IMR-90 (cell line): ENCODE measurements at regions not wholly inside any gene's neighbourhood (a gene's known extent, or its start where the extent isn't known, plus 50 kb on each side); places are given as distances from the start of the nearest gene placed in this dataset.

ENCODE experiments used
- ATAC-seq: fragments of 200-7000 bp; cut with Tn5 transposase; 2 replicates; pipeline ENCODE4 v1.9.1; 2020; ENCODE audit warnings: low read depth, mild to moderate bottlenecking, moderate library complexity
- BruUV-seq: library from RNA; stranded (reverse); fragments of 400-500 nt; replicated peaks from 2 replicates; lab custom pipeline; 2021; lab: Mats Ljungman, UMichigan
- CTCF ChIA-PET: fragments of 300-600 bp; formaldehyde crosslinking; extraction: SDS; loops from one replicate; lab custom pipeline; 2021; ENCODE audit warnings: antibody characterized with exemption; lab: Yijun Ruan, JAX
- POLR2A ChIA-PET: fragments of 300-600 bp; sonication (Branson Sonifier 250); formaldehyde crosslinking; loops from one replicate; lab custom pipeline; 2022; ENCODE audit warnings: antibody characterized with exemption; ENCODE audit not compliant: unreplicated experiment; lab: Charles Lee
- DNase-seq: peaks from one replicate; pipeline ENCODE4 v3.0.0; 2013
- H2AFZ ChIP-seq: replicated peaks from 2 replicates; pipeline ENCODE3; 2013; ENCODE audit warnings: low read length, mild to moderate bottlenecking; ENCODE audit not compliant: poor library complexity
- H2AK5ac ChIP-seq: 2 replicates; pipeline ENCODE4 v1.6.1; 2013; ENCODE audit warnings: low read depth, low read length, inconsistent platforms
- H2AK9ac ChIP-seq: replicated peaks from 2 replicates; pipeline ENCODE3; 2013; ENCODE audit warnings: mild to moderate bottlenecking, low read depth, low read length, moderate library complexity; ENCODE audit not compliant: poor library complexity
- H2BK120ac ChIP-seq: 2 replicates; pipeline ENCODE4 v1.6.1; 2013; ENCODE audit warnings: low read depth, low read length, inconsistent platforms
- H2BK15ac ChIP-seq: 3 replicates; pipeline ENCODE4 v1.6.1; 2013; ENCODE audit warnings: low read depth, low read length, inconsistent platforms
- H2BK20ac ChIP-seq: 2 replicates; pipeline ENCODE4 v1.6.1; 2013; ENCODE audit warnings: low read depth, mild to moderate bottlenecking, inconsistent platforms, low read length, moderate library complexity
- H2BK5ac ChIP-seq: 2 replicates; pipeline ENCODE4 v1.6.1; 2013; ENCODE audit warnings: mild to moderate bottlenecking, low read depth, low read length, inconsistent platforms; ENCODE audit not compliant: poor library complexity, severe bottlenecking
- H3K14ac ChIP-seq: replicated peaks from 2 replicates; pipeline ENCODE4 v1.6.1; 2013; ENCODE audit warnings: low read depth, low read length, inconsistent platforms
- H3K18ac ChIP-seq: 2 replicates; pipeline ENCODE4 v1.6.1; 2013; ENCODE audit warnings: low read depth, low read length, control low read depth
- H3K23ac ChIP-seq: 2 replicates; pipeline ENCODE4 v1.6.1; 2013; ENCODE audit warnings: low read depth, low read length, inconsistent platforms
- H3K27ac ChIP-seq: 2 replicates; pipeline ENCODE4 v1.5.1; 2013; ENCODE audit warnings: mild to moderate bottlenecking, control low read depth, low read length; ENCODE audit not compliant: insufficient read depth
- H3K27me3 ChIP-seq: 2 replicates; pipeline ENCODE4 v1.6.1; 2013; ENCODE audit warnings: low read length; ENCODE audit not compliant: control insufficient read depth, insufficient read depth
- H3K36me3 ChIP-seq: 2 replicates; pipeline ENCODE4 v1.6.1; 2013; ENCODE audit warnings: low read length, mixed read lengths; ENCODE audit not compliant: control insufficient read depth, insufficient read depth
- H3K4ac ChIP-seq: 2 replicates; pipeline ENCODE4 v1.6.1; 2013; ENCODE audit warnings: low read depth, low read length, inconsistent platforms
- H3K4me1 ChIP-seq: 2 replicates; pipeline ENCODE4 v1.6.1; 2013; ENCODE audit warnings: low read length, mixed read lengths; ENCODE audit not compliant: control insufficient read depth, insufficient read depth
- H3K4me2 ChIP-seq: 2 replicates; pipeline ENCODE4 v1.6.1; 2013; ENCODE audit warnings: low read depth, mild to moderate bottlenecking, control low read depth, low read length, moderate library complexity
- H3K4me3 ChIP-seq: 2 replicates; pipeline ENCODE4 v1.5.1; 2013; ENCODE audit warnings: low read depth, mild to moderate bottlenecking, control low read depth, low read length, moderate library complexity; ENCODE audit not compliant: insufficient read depth
- H3K56ac ChIP-seq: 2 replicates; pipeline ENCODE4 v1.6.1; 2013; ENCODE audit warnings: low read length, inconsistent platforms; ENCODE audit not compliant: insufficient read depth; ENCODE audit errors: extremely low read depth
- H3K79me1 ChIP-seq, 2 experiments: 2 replicates each; pipeline ENCODE4 v1.6.1; 2013; ENCODE audit warnings: low read length in 2 of 2, inconsistent platforms in 1 of 2, low read depth in 1 of 2
- H3K9ac ChIP-seq: 2 replicates; pipeline ENCODE4 v1.6.1; 2013; ENCODE audit warnings: low read depth, low read length, control low read depth
- H3K9me1 ChIP-seq: 2 replicates; pipeline ENCODE4 v1.6.1; 2013; ENCODE audit warnings: low read length, inconsistent platforms; ENCODE audit not compliant: insufficient read depth
- H3K9me3 ChIP-seq: 2 replicates; pipeline ENCODE4 v1.6.1; 2013; ENCODE audit warnings: low read length; ENCODE audit not compliant: control insufficient read depth, insufficient read depth
- H4K20me1 ChIP-seq: 2 replicates; pipeline ENCODE4 v1.6.1; 2013; ENCODE audit warnings: low read length, inconsistent platforms; ENCODE audit not compliant: insufficient read depth
- H4K5ac ChIP-seq: 2 replicates; pipeline ENCODE4 v1.6.1; 2013; ENCODE audit warnings: mild to moderate bottlenecking, low read depth, low read length, control low read depth
- H4K8ac ChIP-seq, 2 experiments: 2 replicates each; pipeline ENCODE4 v1.6.1; 2013; ENCODE audit warnings: low read depth in 2 of 2, low read length in 2 of 2, control low read depth in 1 of 2, inconsistent platforms in 1 of 2
- H4K91ac ChIP-seq: 2 replicates; pipeline ENCODE4 v1.6.1; 2013; ENCODE audit warnings: low read depth, low read length, inconsistent platforms; ENCODE audit not compliant: insufficient read depth
- CEBPB ChIP-seq: IDR thresholded peaks from 2 replicates; pipeline ENCODE4 v1.6.1; 2012; ENCODE audit warnings: low read depth, low read length, improper control_type of control experiment
- ELK1 ChIP-seq: fragments of 150-350 bp; IDR thresholded peaks from 2 replicates; pipeline ENCODE4 v1.6.1; 2016; ENCODE audit warnings: low read depth, mild to moderate bottlenecking, low read length, moderate library complexity, borderline replicate concordance
- WGBS, 2 experiments: methylation state at CpG; one replicate each; pipeline versions ENCODE4 v1.1.5 to v1.1.7; 2013; ENCODE audit warnings: missing lambda C conversion rate in 2 of 2; ENCODE audit not compliant: insufficient read length in 1 of 2; ENCODE audit errors: extremely low coverage in 2 of 2; 5-methylcytosine and 5-hydroxymethylcytosine counted together
- dilution Hi-C: fragments of 300-500 bp; cut with HindIII; formaldehyde crosslinking; loops from one replicate; pipeline ENCODE4 v1.14.3; 2018; ENCODE audit warnings: low sequenced_read_pairs; ENCODE audit not compliant: unreplicated experiment
- in situ Hi-C: fragments of 300-500 bp; cut with MboI; formaldehyde crosslinking; loops from 3 replicates; pipeline ENCODE4 v1.14.3; 2019; ENCODE audit warnings: low sequenced_read_pairs, inconsistent platforms, mixed read lengths
- intact Hi-C: fragments of 100-400 bp; cut with micrococcal nuclease; formaldehyde crosslinking; loops from 2 replicates; pipeline ENCODE4 v1.10.0; 2022

GRCh38 chr3:65037861-65038260 lies 350.1 kb upstream of the ADAMTS9 start:
- no CpG with 5 or more reads among the region's 2 CpGs for WGBS, 2 experiments
- H3K4me3 ChIP-seq: no peak overlapping the region
- H2BK15ac ChIP-seq: no peak overlapping the region
- CTCF ChIA-PET: no interaction called here
- H2AK9ac ChIP-seq: no peak overlapping the region
- H4K91ac ChIP-seq: no peak overlapping the region
- no peak overlapping the region for H3K4ac ChIP-seq
- H3K18ac ChIP-seq: no peak overlapping the region
- DNase-seq (no peak), ATAC-seq (no peak)
- H3K56ac ChIP-seq: no peak overlapping the region
- H4K8ac ChIP-seq: no peak overlapping the region
- intact Hi-C loops: no loop called here
- no peak overlapping the region for H2AK5ac ChIP-seq
- no peak overlapping the region for H2BK120ac ChIP-seq
- dilution Hi-C loops: no loop called here
- no peak overlapping the region for H3K14ac ChIP-seq
- H3K9ac ChIP-seq: no peak overlapping the region
- H3K36me3 ChIP-seq: no peaks in the 10 kb centered on the region
- H3K4me1 ChIP-seq: no peaks in the 10 kb centered on the region
- no peaks in the 10 kb centered on the region for H3K9me1 ChIP-seq
- H3K23ac ChIP-seq: no peak overlapping the region
- no peak overlapping the region for H3K4me2 ChIP-seq
- no peaks in the 10 kb centered on the region for H3K9me3 ChIP-seq
- H3K79me1 ChIP-seq: no peaks in the 10 kb centered on the region
- no peak overlapping the region for H3K27ac ChIP-seq
- no peaks in the 10 kb centered on the region for H4K20me1 ChIP-seq
- TF ChIP-seq CEBPB: no peak
- no peak for TF ChIP-seq ELK1
- no peak overlapping the region for H2AFZ ChIP-seq
- no TSS peak for BruUV-seq
- no peak overlapping the region for H2BK20ac ChIP-seq
- in situ Hi-C loops: no loop called here
- POLR2A ChIA-PET: no interaction called here
- no peak overlapping the region for H2BK5ac ChIP-seq
- H4K5ac ChIP-seq: no peak overlapping the region
- no peaks in the 10 kb centered on the region; the same call in 1 of the 2 replicates for H3K27me3 ChIP-seq
